ENCODE measurements at regions not wholly inside any gene's neighbourhood (a gene's known extent, or its start where the extent isn't known, plus 50 kb on each side); places are given as distances from the start of the nearest gene placed in this dataset.

DNA sequence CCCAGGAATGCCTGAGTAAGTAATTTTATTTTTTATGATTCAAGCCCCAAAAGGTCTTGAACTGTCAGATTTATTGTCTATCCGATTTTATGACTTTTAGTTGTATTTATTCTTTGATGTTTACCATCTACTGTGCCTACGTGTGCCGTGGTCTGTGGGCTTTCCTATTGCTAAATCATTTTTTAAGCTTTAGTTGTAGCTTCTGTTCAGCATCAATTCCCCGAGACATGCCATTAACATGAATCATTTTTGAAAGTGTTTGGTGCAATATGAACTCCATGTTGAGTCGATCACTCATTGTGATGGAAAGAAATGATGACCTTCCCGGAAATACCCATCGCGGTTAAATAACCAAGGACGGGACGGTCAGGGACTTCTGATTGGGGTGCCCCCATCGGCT lies 268.7 kb upstream of the THRB start (continued):
- TF ChIP-seq RBFOX2 (IDR thresholded peaks at IDR 0.05; ENCODE audit: low read depth, low read length): no peak
- TF ChIP-seq, protein P1, sequence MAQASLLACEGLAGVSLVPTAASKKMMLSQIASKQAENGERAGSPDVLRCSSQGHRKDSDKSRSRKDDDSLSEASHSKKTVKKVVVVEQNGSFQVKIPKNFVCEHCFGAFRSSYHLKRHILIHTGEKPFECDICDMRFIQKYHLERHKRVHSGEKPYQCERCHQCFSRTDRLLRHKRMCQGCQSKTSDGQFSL (CRISPR knock-in tag; IDR thresholded peaks at IDR 0.05): no peak
- TF ChIP-seq, protein P1 (tag; IDR thresholded peaks at IDR 0.05): no peak
- no peak for TF ChIP-seq ETV5 (CRISPR knock-in tag; IDR thresholded peaks at IDR 0.05; ENCODE audit: low read depth)
- TF ChIP-seq, protein P2, sequence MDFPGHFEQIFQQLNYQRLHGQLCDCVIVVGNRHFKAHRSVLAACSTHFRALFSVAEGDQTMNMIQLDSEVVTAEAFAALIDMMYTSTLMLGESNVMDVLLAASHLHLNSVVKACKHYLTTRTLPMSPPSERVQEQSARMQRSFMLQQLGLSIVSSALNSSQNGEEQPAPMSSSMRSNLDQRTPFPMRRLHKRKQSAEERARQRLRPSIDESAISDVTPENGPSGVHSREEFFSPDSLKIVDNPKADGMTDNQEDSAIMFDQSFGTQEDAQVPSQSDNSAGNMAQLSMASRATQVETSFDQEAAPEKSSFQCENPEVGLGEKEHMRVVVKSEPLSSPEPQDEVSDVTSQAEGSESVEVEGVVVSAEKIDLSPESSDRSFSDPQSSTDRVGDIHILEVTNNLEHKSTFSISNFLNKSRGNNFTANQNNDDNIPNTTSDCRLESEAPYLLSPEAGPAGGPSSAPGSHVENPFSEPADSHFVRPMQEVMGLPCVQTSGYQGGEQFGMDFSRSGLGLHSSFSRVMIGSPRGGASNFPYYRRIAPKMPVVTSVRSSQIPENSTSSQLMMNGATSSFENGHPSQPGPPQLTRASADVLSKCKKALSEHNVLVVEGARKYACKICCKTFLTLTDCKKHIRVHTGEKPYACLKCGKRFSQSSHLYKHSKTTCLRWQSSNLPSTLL (IDR thresholded peaks at IDR 0.05): no peak
- TF ChIP-seq MTA3 (IDR thresholded peaks at IDR 0.05; ENCODE audit: borderline replicate concordance): no peak
- no peak for TF ChIP-seq PCBP1 (IDR thresholded peaks at IDR 0.05; ENCODE audit: low read depth, low read length, poor library complexity, severe bottlenecking)
- no peak for TF ChIP-seq SPI1 (IDR thresholded peaks at IDR 0.05; ENCODE audit: borderline replicate concordance, low read depth, low read length)
- no peak for TF ChIP-seq PRMT5 (CRISPR knock-in tag; IDR thresholded peaks at IDR 0.05)
- no peak for TF ChIP-seq SMAD4 (CRISPR knock-in tag; conservative IDR thresholded peaks at IDR 0.05)
- TF ChIP-seq HIVEP1 (CRISPR knock-in tag; IDR thresholded peaks at IDR 0.05): no peak
- TF ChIP-seq CBX8 (IDR thresholded peaks at IDR 0.05; ENCODE audit: borderline replicate concordance, extremely low read depth, low read depth, low read length, poor library complexity, severe bottlenecking): no peak
- TF ChIP-seq TCF3 (CRISPR knock-in tag; IDR thresholded peaks at IDR 0.05): no peak

Measured in K562 (cell line).